T-helper 1 cell treated with Interleukin-12 subunit alpha and Interleukin-12 subunit beta and Interleukin-4 antibody, amounts not matched to agents 30 μg/mL and 1 μg/mL, for 36 hours (primary cell): ENCODE measurements at regions not wholly inside any gene's neighbourhood (a gene's known extent, or its start where the extent isn't known, plus 50 kb on each side); places are given as distances from the start of the nearest gene placed in this dataset.

Experiments used
- H3K27ac Mint-ChIP-seq: one replicate; pipeline ENCODE4 v1.8.0; 2021; ENCODE audit warnings: mild to moderate bottlenecking, mixed read lengths
- H3K27me3 Mint-ChIP-seq: one replicate; pipeline ENCODE4 v1.8.0; 2021; ENCODE audit warnings: low read depth, mixed read lengths
- H3K36me3 Mint-ChIP-seq: one replicate; pipeline ENCODE4 v1.8.0; 2021; ENCODE audit warnings: low read depth, mixed read lengths
- H3K4me1 Mint-ChIP-seq: one replicate; pipeline ENCODE4 v1.8.0; 2021; ENCODE audit warnings: low read depth, mixed read lengths
- H3K4me3 Mint-ChIP-seq: one replicate; pipeline ENCODE4 v1.8.0; 2021; ENCODE audit warnings: mild to moderate bottlenecking, moderate library complexity, mixed read lengths
- H3K9me3 Mint-ChIP-seq: one replicate; pipeline ENCODE4 v1.8.0; 2021; ENCODE audit warnings: mixed read lengths

- H3K36me3 Mint-ChIP-seq: no peaks in the 10 kb centered on the region
- H3K4me3 Mint-ChIP-seq: no peak overlapping the region
- H3K4me1 Mint-ChIP-seq: peaks cover 36% of the 10 kb centered on the region
- no peaks in the 10 kb centered on the region for H3K27me3 Mint-ChIP-seq
- peak overlapping the region; percentile 49 for H3K27ac Mint-ChIP-seq
- H3K9me3 Mint-ChIP-seq: no peaks in the 10 kb centered on the region
Observed at GRCh38 chr20:53711333-53712211, 117.9 kb upstream of the ZNF217 start.

DNA sequence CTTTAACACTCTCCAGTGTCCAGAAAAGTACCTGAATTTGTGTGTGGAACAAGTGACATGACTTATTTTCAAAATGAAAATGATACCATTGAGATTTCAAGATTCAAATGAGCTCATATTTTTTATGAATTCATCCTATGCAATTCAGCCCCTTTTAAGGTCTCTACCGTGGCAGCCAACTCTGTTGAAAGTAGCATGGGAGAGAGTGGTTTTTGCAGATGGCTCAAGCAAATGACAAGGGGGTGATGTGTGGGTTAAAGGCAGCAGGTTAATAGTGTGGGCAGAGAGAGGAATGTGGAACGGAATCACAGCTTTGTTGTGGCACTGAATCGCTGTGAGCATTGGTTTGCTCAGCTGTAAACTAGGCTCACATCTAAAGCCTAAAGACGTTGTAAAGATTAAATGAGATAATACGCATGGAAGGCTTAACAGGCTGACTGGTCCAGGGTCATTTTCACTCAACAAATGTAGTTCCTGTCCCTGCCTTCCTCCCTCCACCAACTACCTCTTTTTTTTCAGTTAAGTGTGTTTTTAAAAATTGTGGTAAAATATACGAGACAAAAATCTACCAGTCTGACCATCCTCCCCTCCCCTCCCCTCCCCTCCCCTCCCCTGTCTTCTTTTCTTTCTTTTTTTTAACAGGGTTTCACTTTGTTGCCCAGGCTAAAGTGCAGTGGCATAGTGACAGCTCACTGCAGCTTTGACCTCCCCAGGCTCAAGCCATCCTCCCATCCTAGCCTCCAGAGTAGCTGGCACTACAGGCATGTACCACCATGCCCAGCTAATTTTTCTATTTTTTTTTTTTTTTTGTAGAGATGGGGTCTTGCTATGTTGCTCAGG is 114.7 kb upstream of the ZNF217 start:
- H3K36me3 Mint-ChIP-seq: no peaks in the 10 kb centered on the region
- peaks cover 39% of the 10 kb centered on the region for H3K4me1 Mint-ChIP-seq
- H3K9me3 Mint-ChIP-seq: no peaks in the 10 kb centered on the region
- H3K4me3 Mint-ChIP-seq: peak overlapping the region; percentile 80
- H3K27me3 Mint-ChIP-seq: no peaks in the 10 kb centered on the region
- peak overlapping the region; percentile 99 for H3K27ac Mint-ChIP-seq

DNA sequence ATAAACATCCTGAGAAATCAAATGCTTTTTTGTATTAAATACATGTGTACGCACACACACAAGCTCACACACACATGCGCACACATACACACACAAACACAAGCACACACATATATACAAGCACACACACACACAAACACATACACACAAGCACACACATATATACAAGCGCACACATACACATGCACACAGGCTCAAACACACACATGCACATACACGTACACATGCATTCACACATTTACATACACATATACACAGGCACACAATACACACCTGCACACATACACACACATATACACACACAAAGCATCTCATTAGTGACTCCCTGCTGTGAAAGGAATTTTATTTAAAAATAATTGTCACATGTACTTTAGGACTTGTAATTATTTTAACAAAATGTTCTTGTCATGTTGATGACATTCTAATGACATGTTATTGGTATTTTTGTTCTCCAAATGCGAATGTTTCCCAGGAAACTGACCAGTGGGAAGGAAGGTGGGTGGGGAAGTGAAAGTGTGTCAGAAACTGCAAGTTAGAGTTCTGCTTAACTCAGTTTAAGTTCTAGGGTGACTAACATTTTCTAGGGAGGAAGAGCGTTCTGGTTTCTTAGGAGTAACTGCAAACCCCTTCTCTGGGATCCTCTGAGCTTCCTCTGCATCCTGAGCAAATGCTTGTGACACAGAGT is 113.9 kb upstream of the ZNF217 start:
- peak overlapping the region; percentile 80 for H3K4me3 Mint-ChIP-seq
- H3K9me3 Mint-ChIP-seq: no peaks in the 10 kb centered on the region
- no peaks in the 10 kb centered on the region for H3K27me3 Mint-ChIP-seq
- peaks cover 39% of the 10 kb centered on the region for H3K4me1 Mint-ChIP-seq
- H3K36me3 Mint-ChIP-seq: no peaks in the 10 kb centered on the region
- peak overlapping the region; percentile 99 for H3K27ac Mint-ChIP-seq

DNA sequence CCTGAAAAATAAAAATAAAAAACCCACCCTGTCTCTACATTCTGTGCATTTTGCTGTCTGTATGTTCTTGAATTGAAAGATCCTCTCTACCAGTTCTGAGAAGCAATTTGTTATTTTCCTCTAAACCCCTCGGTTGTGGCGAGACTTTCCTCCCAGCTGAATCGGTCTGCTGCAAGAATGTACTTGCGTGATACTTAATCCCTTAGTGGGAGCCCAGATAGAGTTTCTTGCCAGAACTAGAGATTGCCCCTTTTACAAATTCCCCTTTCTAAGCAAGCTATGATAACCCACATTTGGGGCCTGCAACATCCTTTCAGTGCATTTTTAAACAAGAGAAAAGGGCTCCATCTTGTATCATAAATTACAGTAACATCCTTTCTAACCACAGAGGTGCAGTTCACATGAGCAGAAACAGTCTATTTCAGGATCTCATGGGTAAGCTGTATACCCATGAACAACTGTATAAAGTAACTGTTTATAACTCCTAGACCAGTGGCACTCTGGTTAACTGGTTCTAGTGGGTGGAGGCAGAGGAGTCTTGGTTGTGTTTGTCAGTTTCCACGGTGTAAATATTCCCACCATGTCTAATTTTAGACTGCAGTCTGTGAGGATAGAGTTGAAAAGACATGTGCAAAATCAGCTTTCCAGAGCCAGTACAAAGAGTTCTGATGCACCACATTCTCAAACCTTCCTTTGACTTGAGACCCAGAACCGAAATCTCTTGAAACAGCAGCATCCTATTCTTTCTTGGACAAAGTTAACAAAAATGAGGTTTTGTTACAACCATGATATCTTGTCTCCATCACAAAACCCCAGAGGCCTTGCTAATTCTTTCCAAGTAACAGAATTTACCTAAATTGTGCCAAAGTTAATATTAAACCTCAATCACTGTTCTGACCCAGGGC is 113.1 kb upstream of the ZNF217 start:
- H3K27ac Mint-ChIP-seq: peak overlapping the region; percentile 99
- H3K4me1 Mint-ChIP-seq: peaks cover 39% of the 10 kb centered on the region

DNA sequence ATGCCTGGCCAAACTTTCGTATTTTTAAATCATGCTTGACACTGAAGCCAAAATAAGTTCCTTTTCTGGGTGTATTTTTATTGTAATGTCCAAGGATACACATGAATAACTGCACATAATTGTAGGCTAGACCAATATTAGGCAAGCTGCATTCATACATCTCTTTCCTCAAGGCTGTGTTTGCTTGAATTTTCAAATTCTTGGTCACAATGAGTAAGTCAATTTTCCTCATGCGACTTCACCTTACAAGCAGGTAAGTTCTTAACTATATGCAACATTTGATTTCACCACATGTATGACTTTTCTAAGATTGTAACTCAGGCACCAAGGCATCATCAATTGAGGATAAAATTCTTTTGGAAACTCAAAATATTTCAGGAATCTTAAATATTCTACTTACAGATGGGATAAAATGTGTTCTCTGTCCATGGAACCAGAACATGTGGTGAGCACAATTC is 112.4 kb upstream of the ZNF217 start:
- H3K27me3 Mint-ChIP-seq: no peaks in the 10 kb centered on the region

More for the DNA sequence above, 113.1 kb upstream of the ZNF217 start:
- no peaks in the 10 kb centered on the region for H3K9me3 Mint-ChIP-seq
- H3K27me3 Mint-ChIP-seq: no peaks in the 10 kb centered on the region
- no peaks in the 10 kb centered on the region for H3K36me3 Mint-ChIP-seq
- H3K4me3 Mint-ChIP-seq: peak overlapping the region; percentile 80

DNA sequence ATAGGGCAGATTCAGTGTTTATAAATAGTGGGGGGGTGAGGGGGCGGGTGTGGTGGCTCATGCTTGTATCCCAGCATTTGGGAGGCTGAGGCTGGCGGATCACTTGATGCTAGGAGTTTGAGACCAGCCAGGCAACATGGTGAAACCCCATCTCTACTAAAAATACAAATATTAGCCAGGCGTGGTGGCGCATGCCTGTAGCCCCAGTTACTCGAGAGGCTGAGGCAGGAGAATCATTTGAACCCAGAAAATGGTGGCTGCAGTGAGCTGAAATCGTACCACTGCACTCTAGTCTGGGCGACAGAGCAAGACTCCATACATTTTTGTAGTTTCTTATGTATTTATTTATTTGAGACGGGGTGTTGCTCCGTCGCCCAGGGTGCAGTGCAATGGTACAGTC is 109.0 kb upstream of the ZNF217 start:
- H3K4me1 Mint-ChIP-seq: peaks cover 33% of the 10 kb centered on the region
- no peak overlapping the region for H3K4me3 Mint-ChIP-seq
- no peak overlapping the region for H3K27ac Mint-ChIP-seq
- no peaks in the 10 kb centered on the region for H3K27me3 Mint-ChIP-seq
- H3K9me3 Mint-ChIP-seq: no peaks in the 10 kb centered on the region
- H3K36me3 Mint-ChIP-seq: no peaks in the 10 kb centered on the region

More for the DNA sequence above, 112.4 kb upstream of the ZNF217 start:
- Mint-ChIP-seq H3K4me1 (peaks cover 37% of the 10 kb centered on the region), H3K9me3 (no peaks in the 10 kb centered on the region), H3K4me3 (peak overlapping the region; percentile 80), H3K27ac (peak overlapping the region; percentile 99), H3K36me3 (no peaks in the 10 kb centered on the region)

- Mint-ChIP-seq H3K36me3 (no peaks in the 10 kb centered on the region), H3K4me3 (no peak overlapping the region), H3K27me3 (no peaks in the 10 kb centered on the region), H3K4me1 (peaks cover 16% of the 10 kb centered on the region), H3K27ac (no peak overlapping the region), H3K9me3 (no peaks in the 10 kb centered on the region)
Observed at GRCh38 chr20:53699906-53700305, 106.3 kb upstream of the ZNF217 start.

GRCh38 chr20:53699085-53699674 is 105.5 kb upstream of the ZNF217 start:
- H3K4me1 Mint-ChIP-seq: peaks cover 16% of the 10 kb centered on the region
- no peaks in the 10 kb centered on the region for H3K36me3 Mint-ChIP-seq
- no peak overlapping the region for H3K27ac Mint-ChIP-seq
- no peak overlapping the region for H3K4me3 Mint-ChIP-seq
- no peaks in the 10 kb centered on the region for H3K27me3 Mint-ChIP-seq
- H3K9me3 Mint-ChIP-seq: no peaks in the 10 kb centered on the region

GRCh38 chr20:53698371-53698978 is 104.8 kb upstream of the ZNF217 start:
- H3K9me3 Mint-ChIP-seq: no peaks in the 10 kb centered on the region
- H3K4me3 Mint-ChIP-seq: no peak overlapping the region
- H3K27ac Mint-ChIP-seq: no peak overlapping the region
- H3K36me3 Mint-ChIP-seq: no peaks in the 10 kb centered on the region
- peaks cover 16% of the 10 kb centered on the region for H3K4me1 Mint-ChIP-seq
- H3K27me3 Mint-ChIP-seq: no peaks in the 10 kb centered on the region

GRCh38 chr20:53695797-53696527 is 102.3 kb upstream of the ZNF217 start:
- Mint-ChIP-seq H3K27me3 (no peaks in the 10 kb centered on the region), H3K4me1 (peaks cover 31% of the 10 kb centered on the region), H3K27ac (no peak overlapping the region), H3K4me3 (no peak overlapping the region), H3K36me3 (no peaks in the 10 kb centered on the region), H3K9me3 (no peaks in the 10 kb centered on the region)

DNA sequence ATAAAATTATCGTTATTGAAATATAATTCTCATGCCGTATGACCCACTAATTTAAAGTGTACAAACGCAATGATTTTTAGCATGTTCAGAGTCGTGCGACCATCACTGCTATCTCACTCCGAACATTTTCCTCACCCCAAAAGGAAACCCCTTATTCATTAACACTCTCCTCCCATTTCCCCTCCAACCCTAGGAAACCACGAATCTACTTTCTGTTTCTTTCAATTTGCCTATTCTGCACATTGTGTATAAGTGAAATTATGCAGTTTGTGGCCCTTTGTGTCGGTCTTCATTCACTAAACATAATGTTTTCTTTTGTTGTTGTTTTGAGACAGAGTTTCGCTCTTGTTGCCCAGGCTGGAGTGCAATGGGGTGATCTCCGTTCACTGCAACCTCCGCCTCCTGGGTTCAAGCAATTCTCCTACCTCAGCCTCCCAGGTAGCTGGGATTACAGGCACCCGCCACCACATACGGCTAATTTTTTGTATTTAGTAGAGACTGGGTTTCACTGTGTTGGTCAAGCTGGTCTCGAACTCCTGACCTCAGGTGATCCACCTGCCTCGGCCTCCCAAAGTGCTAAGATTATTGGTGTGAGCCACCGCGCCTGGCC is 99.7 kb upstream of the ZNF217 start:
- H3K36me3 Mint-ChIP-seq: no peaks in the 10 kb centered on the region
- H3K27ac Mint-ChIP-seq: no peak overlapping the region
- no peaks in the 10 kb centered on the region for H3K27me3 Mint-ChIP-seq
- peaks cover 25% of the 10 kb centered on the region for H3K4me1 Mint-ChIP-seq
- no peaks in the 10 kb centered on the region for H3K9me3 Mint-ChIP-seq
- peak overlapping the region; percentile 8 for H3K4me3 Mint-ChIP-seq

- Mint-ChIP-seq H3K9me3 (no peaks in the 10 kb centered on the region), H3K27me3 (no peaks in the 10 kb centered on the region), H3K4me1 (peaks cover 25% of the 10 kb centered on the region), H3K4me3 (no peak overlapping the region), H3K36me3 (no peaks in the 10 kb centered on the region), H3K27ac (no peak overlapping the region)
Observed at GRCh38 chr20:53692465-53693067, 98.9 kb upstream of the ZNF217 start.
